VCaP (cell line): ENCODE measurements at regions not wholly inside any gene's neighbourhood (a gene's known extent, or its start where the extent isn't known, plus 50 kb on each side); places are given as distances from the start of the nearest gene placed in this dataset.

ENCODE experiments used
- H3K27ac ChIP-seq: fragments of 450-650 bp; 2 replicates; pipeline ENCODE4 v1.5.1; 2017
- TF ChIP-seq, protein P1 (sequence below): fragments of 450-650 bp; conservative IDR thresholded peaks from 2 replicates; pipeline ENCODE4 v1.5.1; 2017; ENCODE audit warnings: mild to moderate bottlenecking, moderate library complexity

DNA sequence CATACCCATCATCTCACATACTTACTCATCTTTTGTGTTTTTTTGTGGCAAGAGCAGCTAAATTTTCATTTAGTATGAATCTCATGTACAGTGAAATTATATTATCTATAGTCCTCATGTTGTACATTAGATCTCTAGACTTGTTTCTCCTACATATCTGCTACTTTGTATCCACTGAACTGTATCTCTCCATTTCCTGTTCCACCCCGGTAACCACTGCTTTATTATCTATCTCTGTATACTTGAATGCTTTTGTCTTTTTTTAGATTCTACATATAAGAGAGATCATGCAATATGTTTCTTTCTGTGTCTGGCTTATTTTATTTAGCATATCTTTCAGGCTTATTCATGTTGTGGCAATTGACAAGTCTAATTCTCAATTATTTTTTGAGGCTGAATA lies 125.1 kb downstream of the ANKRD7 start:
- no peak overlapping the region for H3K27ac ChIP-seq
- TF ChIP-seq, protein P1, sequence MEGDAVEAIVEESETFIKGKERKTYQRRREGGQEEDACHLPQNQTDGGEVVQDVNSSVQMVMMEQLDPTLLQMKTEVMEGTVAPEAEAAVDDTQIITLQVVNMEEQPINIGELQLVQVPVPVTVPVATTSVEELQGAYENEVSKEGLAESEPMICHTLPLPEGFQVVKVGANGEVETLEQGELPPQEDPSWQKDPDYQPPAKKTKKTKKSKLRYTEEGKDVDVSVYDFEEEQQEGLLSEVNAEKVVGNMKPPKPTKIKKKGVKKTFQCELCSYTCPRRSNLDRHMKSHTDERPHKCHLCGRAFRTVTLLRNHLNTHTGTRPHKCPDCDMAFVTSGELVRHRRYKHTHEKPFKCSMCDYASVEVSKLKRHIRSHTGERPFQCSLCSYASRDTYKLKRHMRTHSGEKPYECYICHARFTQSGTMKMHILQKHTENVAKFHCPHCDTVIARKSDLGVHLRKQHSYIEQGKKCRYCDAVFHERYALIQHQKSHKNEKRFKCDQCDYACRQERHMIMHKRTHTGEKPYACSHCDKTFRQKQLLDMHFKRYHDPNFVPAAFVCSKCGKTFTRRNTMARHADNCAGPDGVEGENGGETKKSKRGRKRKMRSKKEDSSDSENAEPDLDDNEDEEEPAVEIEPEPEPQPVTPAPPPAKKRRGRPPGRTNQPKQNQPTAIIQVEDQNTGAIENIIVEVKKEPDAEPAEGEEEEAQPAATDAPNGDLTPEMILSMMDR, result no peak

DNA sequence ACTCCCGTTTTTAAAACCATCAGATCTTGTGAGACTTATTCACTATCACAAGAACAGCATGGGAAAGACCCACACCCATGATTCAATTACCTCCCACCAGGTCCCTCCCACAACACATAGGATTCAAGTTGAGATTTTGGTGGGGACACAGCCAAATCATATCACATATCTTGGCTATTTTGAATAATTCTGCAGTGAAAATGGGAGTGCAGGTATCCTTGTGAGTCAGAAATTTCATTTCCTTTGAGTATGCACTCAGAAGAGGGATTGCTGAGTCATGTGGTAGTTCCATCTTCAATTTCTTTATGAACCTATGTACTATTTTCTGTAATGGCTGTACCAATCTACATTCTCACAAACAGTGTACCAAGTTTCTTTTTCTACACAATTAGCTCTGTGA lies 125.8 kb downstream of the ANKRD7 start:
- TF ChIP-seq, protein P1, result no peak
- no peak overlapping the region for H3K27ac ChIP-seq

DNA sequence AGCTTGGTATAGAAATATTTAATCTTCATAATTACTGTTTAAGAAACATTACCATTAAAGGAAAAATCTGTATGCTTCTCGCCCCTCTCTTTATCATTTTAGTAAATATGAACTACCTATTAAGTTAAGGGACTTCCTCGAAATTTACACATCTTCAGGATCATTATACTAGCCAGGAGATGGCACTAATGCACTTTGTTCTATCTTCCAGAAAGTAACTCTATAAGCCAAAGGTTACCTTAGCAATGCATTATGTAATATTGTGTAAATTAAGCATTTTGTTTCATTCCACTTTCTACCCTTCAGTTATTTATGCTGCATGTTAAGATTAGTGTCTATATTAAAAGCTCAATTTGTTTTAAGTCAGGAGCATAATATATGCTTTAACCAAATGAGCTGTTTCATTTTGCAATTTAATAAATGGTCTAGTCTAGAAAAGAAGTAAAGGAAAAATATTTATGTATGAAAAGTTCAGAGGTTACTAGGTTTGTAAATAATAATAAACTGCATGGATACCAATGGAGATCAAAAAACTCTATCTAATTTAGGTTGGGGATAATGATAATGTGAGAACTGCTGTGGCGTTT lies 128.5 kb downstream of the ANKRD7 start:
- no peak overlapping the region for H3K27ac ChIP-seq
- TF ChIP-seq, protein P1, result peak; percentile 84

DNA sequence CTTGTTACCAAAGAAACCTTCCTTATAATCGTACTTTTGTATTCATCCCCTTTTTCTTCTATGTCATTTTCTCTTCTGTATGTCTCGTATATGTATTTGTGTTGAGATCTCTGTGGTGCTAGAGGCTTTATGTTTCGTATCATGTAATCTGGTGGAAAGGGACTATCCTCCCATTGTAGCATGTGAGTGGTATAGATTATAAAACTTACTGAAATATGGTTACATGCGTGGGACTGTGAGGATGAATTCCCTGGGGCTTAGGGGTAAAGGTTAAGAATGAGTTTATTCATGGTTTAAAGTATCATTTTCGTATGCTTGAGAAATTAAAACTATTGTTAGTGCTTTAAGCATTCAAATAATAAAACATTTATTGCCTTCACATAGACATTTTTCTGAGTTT lies 141.9 kb downstream of the ANKRD7 start:
- no peak overlapping the region for H3K27ac ChIP-seq
- TF ChIP-seq, protein P1, result no peak

DNA sequence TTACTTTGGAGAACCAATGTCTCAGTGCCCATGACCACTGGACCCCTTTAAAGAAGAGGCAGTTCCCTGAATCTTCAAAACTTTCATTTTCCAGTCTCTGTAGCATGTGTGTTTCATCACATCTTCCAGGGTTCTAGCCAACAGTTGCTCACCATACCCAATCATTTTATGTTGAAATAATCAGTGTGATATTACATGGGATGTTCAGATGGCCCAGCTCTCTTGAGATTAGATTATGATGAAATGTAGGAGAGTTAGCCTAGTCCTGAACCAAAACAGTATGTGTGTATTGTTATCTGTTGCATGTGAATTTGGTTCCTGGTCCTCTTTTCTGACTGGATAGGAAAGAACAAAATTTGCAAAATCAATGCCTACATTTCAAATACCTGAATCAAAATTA lies 144.5 kb downstream of the ANKRD7 start:
- no peak overlapping the region for H3K27ac ChIP-seq
- TF ChIP-seq, protein P1, result no peak

DNA sequence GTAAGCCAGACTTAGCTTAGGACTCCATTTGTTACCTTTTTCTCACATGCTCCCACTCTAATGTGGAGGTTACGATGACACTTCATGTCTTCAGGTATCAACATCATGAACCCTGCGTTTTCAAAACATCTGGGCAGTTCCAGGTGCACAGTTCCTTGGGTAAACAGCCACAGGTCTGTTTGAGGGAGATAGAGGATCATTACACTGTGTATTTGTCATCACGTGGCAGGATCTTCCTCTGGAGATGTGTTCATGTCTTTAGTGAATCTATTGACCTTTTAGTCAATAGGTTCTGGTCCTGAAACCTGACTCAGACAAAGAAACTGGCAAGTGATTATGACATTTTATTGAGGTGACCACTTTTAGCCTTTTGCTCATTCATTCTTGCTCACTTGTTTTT lies 145.5 kb downstream of the ANKRD7 start:
- TF ChIP-seq, protein P1, result no peak
- H3K27ac ChIP-seq, result no peak overlapping the region

- no peak overlapping the region for H3K27ac ChIP-seq
- TF ChIP-seq, protein P1, result no peak
These were observed 148.0 kb downstream of the ANKRD7 start for GRCh38 chr7:118372530-118372929.

GRCh38 chr7:118389629-118390028 lies 165.1 kb downstream of the ANKRD7 start:
- H3K27ac ChIP-seq, result no peak overlapping the region
- TF ChIP-seq, protein P1, result no peak
